ENCODE measurements at regions not wholly inside any gene's neighbourhood (a gene's known extent, or its start where the extent isn't known, plus 50 kb on each side); places are given as distances from the start of the nearest gene placed in this dataset.

DNA sequence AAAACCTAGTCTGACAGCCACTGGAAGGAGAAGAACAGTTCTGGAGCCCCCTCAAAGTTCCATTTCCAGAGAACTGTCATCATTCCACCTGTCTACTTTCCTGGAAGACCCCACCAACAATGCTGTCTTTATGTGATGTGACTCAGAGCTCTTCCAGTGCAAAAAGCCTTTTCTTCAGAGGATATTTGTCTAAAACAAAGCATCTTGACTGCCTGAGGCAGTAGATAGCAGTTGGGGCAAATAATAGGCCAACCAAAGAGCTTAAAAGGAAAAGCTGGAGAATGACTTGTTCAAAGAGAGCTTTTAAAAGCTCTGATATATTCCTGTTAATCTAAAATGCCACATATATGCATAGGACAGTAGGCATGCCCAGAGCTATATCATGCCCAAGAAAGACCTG, 62.6 kb downstream of the MIS18A start:
- no peak for DNase-seq (ENCODE audit: low spot score)

DNA sequence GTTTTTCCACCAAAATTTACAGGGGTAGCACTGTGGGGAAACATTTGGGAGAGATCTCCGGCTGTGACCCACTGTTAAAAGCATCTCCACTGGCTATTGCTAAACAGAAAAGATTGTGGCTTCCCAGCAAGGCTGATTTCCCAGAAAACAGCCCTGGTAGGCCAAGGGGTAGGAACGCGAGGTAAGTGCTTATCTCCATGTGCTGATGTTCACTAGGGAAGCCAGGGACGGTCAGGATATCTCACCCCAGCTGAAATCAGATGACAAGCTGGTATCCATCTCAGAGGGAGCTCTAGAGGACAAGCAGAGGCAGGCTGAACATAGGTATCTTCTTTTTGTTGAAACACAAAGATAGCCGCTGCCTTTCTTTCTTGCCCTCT, 63.6 kb downstream of the MIS18A start:
- DNase-seq (ENCODE audit: low spot score): no peak

DNA sequence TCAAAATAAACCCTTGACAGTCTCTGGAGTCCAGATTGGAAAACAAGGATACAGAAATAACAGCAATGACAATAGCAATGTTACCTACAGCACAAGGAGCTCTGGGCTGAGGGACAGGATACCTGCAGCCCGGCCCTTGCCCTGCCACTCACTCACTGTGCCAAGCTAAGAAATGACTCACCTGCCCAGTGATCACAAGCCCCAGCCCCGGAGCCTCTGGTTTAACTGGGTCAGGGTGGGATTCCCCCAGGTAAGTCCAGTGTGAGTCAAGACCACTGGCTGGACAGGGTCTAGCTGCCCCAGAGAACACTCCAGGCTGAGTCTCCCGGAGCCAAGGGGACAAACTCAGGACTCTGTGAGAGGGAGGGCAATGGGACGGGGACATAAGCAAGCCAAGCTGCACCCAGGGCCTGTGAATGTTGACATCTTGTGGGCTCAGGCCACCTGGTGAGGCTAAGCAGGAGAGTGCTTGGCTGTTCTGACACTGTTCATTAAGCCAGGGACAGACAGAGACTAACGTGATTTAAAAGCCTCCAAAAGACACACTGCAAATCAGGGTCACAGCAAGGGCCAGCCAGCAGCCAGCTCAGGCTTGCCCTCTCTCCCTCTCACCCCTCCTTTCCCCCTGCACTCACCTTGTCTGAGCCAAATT, 64.1 kb downstream of the MIS18A start:
- no peak for DNase-seq (ENCODE audit: low spot score)

DNA sequence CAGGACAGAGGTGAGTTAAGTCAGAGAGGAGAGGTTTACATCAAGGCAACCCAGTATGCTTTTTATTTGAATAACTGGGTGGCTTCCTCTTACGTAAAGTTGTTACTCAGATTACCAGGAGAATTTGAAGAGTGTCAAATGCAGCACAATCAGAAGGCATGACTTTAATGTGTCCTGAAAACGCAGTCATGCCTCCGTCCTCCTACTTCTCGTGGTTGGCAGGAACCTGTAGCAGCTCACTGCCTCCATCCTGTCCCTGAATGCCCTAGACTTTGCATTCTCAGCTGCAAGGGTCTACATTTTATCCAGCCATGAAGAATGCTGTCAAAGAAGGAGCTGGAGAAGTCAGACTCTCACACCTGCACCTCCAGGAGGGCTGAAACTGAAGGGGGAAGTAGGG, 66.7 kb downstream of the MIS18A start:
- DNase-seq (ENCODE audit: low spot score): no peak

DNA sequence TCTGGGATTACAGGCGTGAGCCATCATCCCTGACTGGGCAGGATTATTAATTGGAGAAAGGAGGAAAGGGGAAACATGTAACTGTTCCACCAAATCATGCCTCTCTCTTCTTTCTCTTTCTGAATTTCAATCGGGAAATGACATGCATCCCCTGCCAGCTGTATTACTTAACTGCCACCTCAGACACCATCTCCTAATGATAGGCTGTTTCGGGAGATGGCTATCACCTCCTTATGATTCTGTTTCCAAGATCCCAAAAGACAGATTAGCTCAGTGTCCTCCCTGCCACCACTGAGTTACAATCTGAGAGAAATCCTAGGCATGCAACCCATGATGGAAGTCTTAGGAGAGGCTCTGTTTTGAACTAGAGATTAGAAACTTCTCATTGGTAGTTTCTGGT, 67.5 kb downstream of the MIS18A start:
- DNase-seq (ENCODE audit: low spot score): no peak

DNA sequence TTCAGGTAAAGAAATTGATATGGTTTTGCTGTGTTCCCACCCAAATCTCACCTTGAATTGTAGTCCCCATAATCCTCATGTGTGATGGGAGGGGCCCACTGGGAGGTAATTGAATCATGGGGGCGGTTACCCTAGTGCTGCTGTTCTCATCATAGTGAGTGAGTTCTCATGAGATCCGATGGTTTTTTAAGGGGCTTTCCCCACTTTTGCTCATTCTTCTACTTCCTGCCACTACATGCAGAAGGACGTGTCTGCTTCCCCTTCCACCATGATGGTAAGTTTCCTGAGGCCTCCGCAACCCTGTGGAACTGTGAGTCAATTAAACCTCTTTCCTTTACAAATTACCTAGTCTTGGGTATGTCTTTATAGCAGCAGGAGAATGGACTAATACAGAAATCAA, 69.3 kb downstream of the MIS18A start:
- DNase-seq (ENCODE audit: low spot score): no peak

DNA sequence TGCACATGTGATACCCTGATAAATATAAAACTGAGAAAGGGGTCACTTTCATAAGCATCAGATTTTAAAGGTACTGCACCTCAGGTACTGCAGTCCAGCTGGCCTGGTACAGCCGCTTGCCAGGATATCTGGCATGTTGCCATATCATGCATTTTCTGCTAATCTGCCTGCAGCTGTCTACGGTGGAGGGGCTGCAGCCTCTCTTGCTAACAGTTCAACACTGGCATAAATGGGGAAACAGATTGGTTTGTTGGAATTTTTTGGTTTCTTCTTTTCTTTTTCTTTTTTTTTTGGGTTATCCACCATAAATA, 71.5 kb downstream of the MIS18A start:
- DNase-seq (ENCODE audit: low spot score): no peak

DNA sequence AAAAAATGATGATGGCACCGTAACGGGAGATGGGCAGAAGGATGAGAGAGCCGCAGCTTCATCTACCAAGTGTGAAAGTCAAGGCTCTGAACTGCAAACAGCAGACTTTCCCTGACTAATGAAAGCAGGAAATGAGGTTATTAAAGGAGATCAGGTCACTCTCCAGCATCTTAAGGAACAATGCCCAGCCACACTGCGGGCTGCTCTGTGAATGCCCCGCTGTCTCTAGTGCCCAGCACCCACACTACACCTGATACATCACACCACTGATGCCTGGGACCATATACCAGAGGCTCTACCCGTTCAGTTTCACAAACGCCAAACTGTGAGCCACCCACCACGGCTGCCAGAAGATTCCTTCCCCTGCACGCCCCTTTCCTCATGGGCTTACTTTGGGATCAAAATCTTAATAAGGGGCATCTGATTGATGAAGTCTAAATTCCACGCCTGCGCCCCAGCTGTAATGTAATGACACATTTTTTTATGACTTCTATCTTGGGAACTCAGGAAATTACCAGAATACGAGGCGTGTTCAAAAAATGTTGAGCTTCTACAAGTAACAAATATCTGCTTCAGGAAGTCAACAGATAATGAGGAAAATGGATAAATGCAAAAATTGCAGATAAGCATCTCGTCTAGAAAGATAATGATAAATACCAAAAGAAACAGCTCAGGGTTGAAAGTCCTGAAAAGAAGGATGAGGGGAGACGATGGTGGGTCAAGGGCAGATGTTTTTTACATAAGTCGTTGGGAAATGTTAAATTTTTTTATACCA, 72.0 kb downstream of the MIS18A start:
- DNase-seq (ENCODE audit: low spot score): no peak

DNA sequence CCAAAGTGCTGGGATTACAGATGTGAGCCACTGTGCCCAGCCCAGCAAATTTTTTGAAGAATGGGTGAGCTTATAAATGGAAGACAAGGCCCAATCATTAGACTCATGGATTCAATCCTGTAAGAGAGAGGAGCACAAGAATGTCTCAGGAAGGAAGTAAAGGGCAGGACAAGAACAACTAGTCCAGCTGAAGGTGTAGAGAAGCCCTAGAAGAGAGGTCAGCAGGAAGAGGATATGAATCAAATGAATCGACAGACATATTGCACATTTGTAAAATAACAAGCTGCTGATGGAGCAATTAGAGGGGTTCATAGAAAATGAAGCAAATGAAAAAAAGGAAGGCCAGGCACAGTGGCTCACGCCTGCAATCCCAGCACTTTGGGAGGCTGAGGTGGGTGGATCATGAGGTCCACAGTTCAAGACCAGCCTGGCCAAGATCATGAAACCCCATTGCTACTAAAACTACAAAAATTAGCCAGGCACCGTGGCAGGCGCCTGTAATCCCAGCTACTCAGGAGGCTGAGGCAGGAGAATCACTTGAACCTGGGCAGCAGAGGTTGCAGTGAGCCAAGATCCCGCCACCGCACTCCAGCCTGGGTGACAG, 74.9 kb downstream of the MIS18A start:
- DNase-seq (ENCODE audit: low spot score): no peak

DNA sequence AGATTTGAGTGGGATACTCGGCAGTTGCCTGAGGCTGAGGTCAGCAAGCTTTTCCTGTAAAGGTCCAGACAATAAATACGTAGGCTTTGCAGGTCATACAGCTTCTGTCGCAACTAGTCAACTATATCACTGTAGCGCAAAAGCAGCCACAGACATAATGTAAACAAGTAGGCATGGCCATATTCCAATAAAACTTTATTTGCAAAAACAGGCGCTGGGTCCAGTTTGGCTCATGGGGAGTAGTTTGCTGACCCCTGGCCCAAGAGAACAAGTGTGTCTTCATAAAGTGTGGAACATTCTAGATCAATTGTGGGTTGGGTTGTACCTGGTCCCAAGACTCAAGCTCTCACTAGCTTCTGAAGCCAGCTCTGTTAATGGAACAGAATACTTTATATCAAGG, 78.8 kb downstream of the MIS18A start:
- no peak for DNase-seq (ENCODE audit: low spot score)

DNA sequence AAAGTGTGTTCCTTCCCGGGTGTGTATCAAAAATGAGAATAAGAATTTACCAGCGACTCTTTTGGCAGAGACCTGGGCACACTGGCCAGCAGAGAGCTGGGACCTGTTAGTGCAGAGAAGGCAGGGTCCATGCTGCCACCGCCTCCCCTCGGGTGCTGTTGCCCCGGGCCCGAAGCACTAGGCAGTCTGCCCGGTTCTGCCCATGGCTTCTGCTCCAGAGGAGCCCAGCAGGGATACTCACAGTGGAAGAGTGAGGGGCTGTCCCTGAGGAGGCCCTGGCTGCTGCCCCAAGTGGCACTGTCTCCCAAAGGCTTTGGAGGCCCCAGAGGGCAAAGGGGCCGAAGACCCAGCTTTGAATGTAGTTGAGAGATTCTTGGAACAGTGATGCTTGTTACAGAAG, 80.5 kb downstream of the MIS18A start:
- no peak for DNase-seq (ENCODE audit: low spot score)

DNA sequence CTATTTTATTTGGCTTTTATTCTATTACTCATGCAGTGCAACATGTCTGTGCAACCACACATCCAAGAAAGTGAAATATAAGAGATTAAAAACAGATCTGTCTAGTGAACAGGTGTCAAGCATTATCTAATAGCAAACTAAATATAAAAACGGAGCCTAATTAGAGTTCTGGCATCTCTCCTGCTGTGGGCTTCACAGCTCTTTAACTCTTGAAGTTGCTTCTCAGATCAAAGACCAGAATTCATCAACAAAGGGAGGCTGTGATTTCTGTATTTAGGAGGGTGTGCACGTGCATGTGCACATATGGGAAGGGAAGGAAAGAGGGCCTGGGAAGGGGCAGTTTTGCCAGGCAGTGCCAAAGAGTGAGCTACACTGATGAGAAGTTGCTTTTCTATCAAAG, 81.0 kb downstream of the MIS18A start:
- DNase-seq (ENCODE audit: low spot score): no peak

DNA sequence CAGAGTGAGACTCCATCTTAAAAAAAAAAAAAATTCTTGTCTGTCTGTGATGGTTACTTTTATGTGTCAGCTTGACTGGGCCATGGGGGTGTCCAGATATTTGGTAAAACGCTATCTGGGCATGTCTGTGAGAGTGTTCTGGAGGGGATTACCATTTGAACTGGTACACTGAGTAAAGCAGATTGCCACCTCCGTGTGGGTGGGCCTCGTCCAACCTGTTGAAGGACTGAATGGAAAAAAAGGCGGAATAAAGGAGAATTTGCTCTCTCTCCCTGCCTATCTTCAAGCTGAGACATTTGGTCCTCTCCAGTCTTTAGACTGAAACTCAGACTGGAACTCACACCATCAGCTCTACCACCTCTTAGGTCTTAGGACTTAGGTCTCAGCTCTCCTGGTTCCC, 82.8 kb downstream of the MIS18A start:
- no peak for DNase-seq (ENCODE audit: low spot score)

DNA sequence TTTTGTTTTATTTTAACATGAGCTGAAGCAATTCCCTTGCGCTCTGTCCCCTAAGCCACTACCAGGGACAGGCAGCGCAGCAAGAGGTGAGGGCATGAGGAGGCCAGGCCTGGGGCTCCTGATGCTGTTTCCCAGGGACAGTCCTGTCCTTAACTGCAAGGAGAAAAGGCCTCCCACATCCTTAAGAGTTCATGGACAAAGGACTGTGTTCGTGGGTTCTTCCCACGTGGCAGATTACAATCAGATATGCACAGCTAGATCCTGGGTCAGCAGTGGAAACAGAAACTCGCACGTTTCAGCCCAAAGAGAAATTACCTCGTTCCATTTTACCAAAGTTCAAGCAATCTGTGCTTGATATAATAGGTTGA, 85.8 kb downstream of the MIS18A start:
- no peak for DNase-seq (ENCODE audit: low spot score)

DNA sequence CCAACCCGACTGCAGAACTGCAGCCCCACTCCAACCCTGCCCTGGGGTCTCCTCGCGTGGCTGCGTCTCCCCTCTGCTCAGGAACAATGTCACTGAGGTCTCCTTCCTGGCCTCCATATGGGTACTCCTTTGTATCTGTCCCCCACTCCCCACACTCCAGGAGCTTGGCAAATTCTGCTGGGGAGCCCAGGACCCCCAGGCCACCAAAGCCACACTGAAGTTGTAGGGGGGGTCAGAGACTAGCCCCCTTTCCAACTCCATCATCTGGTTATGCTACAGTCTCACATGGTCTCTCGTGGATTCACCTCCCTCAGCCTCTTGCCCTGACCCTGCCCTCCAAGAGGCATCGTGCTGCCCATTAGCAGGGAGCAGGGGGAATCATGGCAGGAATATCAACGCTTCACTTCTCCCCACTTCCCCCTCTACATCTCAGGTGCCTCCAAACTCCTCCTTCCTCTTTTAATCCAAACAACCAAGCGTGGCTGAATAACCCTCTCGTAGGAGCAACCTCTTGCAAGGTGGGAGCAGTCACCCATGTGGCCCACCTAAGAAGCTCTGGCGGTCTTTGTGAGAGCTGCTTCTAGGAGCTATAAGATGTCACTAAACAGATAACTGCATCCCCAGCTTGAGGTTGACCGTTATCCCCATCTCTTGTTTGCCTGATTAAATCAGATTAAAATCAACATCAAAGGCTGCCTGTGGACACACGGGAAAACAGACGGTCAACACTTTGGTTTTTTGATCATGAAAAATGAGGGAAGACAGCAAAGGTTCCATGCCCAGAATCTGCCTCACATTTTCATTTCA, 86.4 kb downstream of the MIS18A start:
- no peak for DNase-seq (ENCODE audit: low spot score)

DNA sequence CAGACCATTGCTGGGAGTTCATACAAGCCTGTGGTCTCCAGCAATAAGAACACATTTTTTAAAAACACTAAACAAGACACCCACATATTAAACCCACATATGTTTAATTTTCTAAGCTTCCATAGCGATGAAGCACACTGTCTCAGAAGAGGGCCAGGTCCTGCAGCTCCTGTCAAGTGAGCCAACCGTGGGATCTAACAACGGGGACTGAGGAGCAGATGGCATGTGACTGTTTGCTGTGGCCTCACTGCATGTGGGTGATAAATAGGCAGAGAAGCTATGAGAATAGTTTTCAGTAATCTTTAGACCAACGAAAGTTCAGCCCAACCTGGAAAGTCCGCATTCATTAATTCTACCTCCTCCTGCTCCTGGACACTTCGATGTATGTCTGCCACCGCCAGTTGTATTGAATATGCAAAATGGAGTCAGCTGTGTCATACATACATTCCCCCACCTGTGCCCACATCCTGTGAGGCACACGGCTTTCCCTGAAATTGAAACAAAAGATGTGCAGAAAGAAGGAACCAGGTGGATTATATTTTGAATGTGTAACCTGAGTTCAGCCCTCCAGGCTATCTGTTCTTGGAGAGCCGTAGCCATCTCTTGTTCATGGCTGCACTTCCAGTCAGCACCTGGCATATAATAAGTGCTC, 88.2 kb downstream of the MIS18A start:
- no peak for DNase-seq (ENCODE audit: low spot score)

DNA sequence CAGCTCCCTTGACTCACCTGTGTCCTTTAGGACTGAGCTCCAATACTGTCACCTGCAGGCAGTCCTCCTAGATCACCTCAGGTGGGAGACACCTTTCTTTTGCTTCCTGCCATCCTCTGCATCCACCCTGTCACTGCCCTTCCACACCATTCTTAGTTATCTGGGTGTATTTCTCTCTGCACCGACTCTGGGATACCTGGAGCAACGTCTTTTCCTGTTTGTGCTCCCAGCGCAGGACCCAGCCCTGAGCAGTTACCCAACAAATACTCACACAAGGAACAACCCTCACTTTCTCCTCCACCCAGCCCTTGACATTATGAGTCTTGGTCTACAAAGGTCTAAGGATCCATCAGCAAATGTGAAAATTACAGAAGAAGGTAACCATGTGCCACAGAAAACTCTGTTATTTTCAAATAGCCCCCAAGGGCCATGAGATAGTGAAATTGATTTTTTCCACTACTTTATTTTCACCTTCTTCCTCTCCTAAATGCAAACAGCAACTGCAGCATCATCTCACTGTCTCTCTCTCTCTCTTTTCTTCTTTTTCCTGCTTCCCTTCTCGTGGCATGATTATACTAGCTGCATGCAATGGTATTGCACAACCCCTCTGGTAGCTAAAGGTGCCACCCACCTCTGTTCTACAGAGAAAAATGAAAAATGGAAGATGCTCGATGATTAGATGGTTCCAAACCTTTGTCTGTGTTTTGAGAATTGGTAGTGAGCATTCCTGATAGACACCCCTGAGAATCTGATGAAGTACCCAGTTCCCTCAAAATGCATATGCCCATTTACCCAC, 89.0 kb downstream of the MIS18A start:
- DNase-seq (ENCODE audit: low spot score): no peak

DNA sequence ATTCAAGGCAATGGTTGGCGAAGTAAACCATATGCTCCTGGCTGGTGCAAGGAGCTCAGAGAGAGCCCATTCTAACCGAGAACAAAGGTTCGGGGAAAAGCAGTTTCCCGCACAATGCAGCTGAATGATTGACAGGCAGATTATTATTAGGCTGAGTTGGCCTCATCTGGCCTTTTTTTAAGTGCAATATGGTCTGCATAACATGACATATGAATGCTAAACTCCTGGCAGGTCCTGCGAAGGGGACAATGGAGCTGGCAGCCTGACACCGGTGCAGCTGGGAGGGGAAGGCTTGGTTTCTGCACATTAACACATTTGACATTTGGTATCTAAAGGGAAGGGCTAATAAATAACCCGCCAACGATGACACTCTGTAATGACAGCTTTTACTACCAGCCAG, 92.0 kb downstream of the MIS18A start:
- DNase-seq (ENCODE audit: low spot score): no peak

DNA sequence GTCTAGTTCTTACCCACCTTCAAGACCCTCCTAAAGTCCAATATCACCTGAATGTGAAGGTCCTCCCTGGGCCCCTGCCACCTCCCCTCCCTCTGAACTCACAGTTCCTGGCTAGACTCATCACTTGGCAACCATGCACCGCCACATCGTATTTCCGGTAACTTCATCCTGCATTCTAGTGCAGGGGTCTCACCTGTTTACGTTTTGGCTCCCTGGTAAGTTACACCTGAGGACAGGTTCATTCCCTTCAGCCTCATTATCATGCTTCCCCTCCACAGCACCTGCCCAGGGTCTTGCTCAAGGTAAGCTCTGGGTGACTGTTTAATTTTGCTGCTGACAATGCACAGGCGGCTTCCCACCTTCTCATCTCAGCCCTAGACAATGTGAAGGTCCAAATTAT, 93.1 kb downstream of the MIS18A start:
- no peak for DNase-seq (ENCODE audit: low spot score)

DNA sequence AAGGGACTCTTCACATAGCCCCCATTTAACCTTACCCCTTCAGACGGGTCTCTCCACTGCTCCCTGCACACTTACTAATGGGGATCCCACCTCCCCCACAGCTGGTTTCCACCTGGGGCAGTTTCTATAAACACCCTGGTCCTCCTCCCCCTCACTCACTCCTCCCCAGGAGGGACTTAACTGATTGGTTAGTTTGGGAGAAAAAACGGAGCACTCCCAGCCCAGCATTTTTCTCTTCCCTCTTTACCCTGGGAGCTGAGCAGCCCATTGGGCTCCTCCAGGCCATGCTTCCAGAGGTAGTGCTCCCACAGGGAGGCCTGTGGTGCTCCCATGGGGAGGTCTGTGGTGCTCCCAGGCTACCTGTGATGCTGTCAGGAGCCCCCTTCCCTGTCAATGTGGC, 93.7 kb downstream of the MIS18A start:
- no peak for DNase-seq (ENCODE audit: low spot score)

DNA sequence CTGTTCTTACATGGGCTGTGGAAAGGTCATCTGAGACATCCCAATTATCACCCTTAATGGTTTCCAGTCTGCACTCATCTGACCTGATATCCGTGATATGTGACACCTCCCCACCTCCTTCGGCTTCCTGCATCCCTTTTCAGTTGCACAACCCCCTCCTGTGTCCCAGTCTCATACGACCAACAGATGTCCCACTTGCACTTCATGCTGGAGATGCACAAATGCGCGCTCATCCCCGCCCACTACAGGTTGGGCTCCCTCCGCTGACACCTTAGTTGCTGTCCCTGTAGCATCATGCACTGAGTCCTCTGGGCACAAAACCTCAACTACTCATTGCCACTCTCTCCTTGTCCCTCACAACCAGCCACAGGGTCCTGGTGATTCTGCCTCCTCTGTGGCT, 94.4 kb downstream of the MIS18A start:
- no peak for DNase-seq (ENCODE audit: low spot score)

DNA sequence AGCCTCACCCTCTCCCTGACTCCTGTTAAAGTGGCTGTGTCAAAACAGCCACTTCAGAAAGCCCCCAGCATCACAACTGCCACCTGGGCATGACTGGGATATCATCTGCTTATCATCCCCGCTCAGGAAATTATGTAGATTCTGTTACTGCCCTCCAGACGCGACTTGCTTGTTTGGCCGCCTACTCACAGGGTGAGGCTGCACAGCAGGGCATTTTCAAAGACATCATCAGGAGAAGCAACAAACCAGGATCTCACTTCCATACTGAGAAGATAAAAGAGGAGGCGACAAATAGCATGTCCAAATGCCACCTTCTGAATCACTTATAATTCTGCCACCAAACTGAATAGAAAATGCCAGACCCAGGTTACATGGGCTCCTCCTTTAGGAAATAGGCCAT, 94.8 kb downstream of the MIS18A start:
- no peak for DNase-seq (ENCODE audit: low spot score)
